Uterus (tissue), 3 donors: ENCODE measurements at regions not wholly inside any gene's neighbourhood (a gene's known extent, or its start where the extent isn't known, plus 50 kb on each side); places are given as distances from the start of the nearest gene placed in this dataset.

Experiments used
- DNase-seq, 2 donors: peaks; one replicate each; pipeline ENCODE4 v3.0.0-alpha.2; 2019 to 2020
- H3K27ac ChIP-seq, 2 donors: fragments of 200-600 bp; sonication (generic); 1 replicate in 1 of 2; 2 replicates in 1 of 2; pipeline ENCODE4 v1.5.1; 2016 to 2018
- H3K27me3 ChIP-seq, 2 donors: fragments of 200-600 bp; sonication (generic); one replicate each; pipeline ENCODE4 v1.5.1; 2018 to 2019; ENCODE audit warnings: control low read depth in 1 of 2
- H3K36me3 ChIP-seq, 2 donors: fragments of 200-600 bp; sonication (generic); one replicate each; pipeline ENCODE4 v1.5.1; 2019; ENCODE audit warnings: control low read depth in 1 of 2
- H3K4me1 ChIP-seq, 2 donors: fragments of 200-600 bp; sonication (generic); one replicate each; pipeline ENCODE4 v1.5.1; 2018 to 2019; ENCODE audit warnings: control low read depth in 1 of 2
- H3K4me3 ChIP-seq, 2 donors: fragments of 200-600 bp; sonication (generic); 1 replicate in 1 of 2; 2 replicates in 1 of 2; pipeline ENCODE4 v1.5.1; 2018 to 2019; ENCODE audit warnings: mild to moderate bottlenecking in 1 of 2
- H3K9me3 ChIP-seq, 2 donors: fragments of 200-600 bp; sonication (generic); one replicate each; pipeline ENCODE4 v1.5.1; 2019; ENCODE audit warnings: control low read depth in 1 of 2
- CTCF ChIP-seq, 4 experiments: fragments of 200-600 bp in 2 of 4; fragments of 450-650 bp in 2 of 4; sonication (generic) in 2 of 4; IDR thresholded peaks; one replicate each; pipeline ENCODE4 v1.5.1; 2016 to 2019; ENCODE audit warnings: antibody characterized with exemption in 4 of 4, mild to moderate bottlenecking in 2 of 4, moderate library complexity in 1 of 4
- POLR2A ChIP-seq, 2 donors: fragments of 450-650 bp; IDR thresholded peaks; one replicate each; pipeline ENCODE4 v1.6.1; 2016; ENCODE audit warnings: antibody characterized with exemption in 2 of 2, mild to moderate bottlenecking in 1 of 2, moderate library complexity in 1 of 2
- intact Hi-C: fragments of 100-400 bp; cut with DNase I; formaldehyde crosslinking; loops from one replicate; pipeline ENCODE4 v1.15.1; 2023; ENCODE audit warnings: low total_unique reads
- donor health status: DM: yes; HTN: yes; CAD: no.

GRCh38 chr1:30379684-30380624 is 343.4 kb downstream of the MATN1 start:
- Histone ChIP-seq H3K27ac (no peak overlapping the region), H3K9me3 (no peaks in the 10 kb centered on the region), H3K4me1 (peaks cover 0 to 5% of the 10 kb centered on the region in 2 donors), H3K27me3 (no peaks in the 10 kb centered on the region), H3K36me3 (no peaks in the 10 kb centered on the region), H3K4me3 (no peak overlapping the region)
- intact Hi-C loops, result loop anchor here (10.0 kb wide), 1 partner anchor 1135 kb away; no protein-coding TSS in a partner anchor
- peak; percentile 80 to 84 (median 80) for TF ChIP-seq CTCF (IDR thresholded peaks at IDR 0.05)
- no peak for TF ChIP-seq POLR2A (IDR thresholded peaks at IDR 0.05)
- peak; percentile 35 to 64 for DNase-seq

- peak; percentile 15 to 20 for DNase-seq
- H3K27me3 ChIP-seq, result no peaks in the 10 kb centered on the region
Observed at GRCh38 chr1:30378991-30379581, 344.3 kb downstream of the MATN1 start.

GRCh38 chr1:30378003-30378596 is 345.3 kb downstream of the MATN1 start:
- no peak for DNase-seq
- TF ChIP-seq CTCF (IDR thresholded peaks at IDR 0.05), result no peak
- TF ChIP-seq POLR2A (IDR thresholded peaks at IDR 0.05), result no peak
- Histone ChIP-seq H3K27me3 (no peaks in the 10 kb centered on the region), H3K9me3 (no peaks in the 10 kb centered on the region), H3K4me1 (peaks cover 0 to 5% of the 10 kb centered on the region in 2 donors), H3K4me3 (no peak overlapping the region), H3K36me3 (no peaks in the 10 kb centered on the region), H3K27ac (no peak overlapping the region)
- intact Hi-C loops, result loop anchor here (10.0 kb wide), 1 partner anchor 1133 kb away; no protein-coding TSS in a partner anchor

More at GRCh38 chr1:30378991-30379581, 344.3 kb downstream of the MATN1 start:
- Histone ChIP-seq H3K27ac (no peak overlapping the region), H3K9me3 (no peaks in the 10 kb centered on the region), H3K4me1 (peaks cover 0 to 5% of the 10 kb centered on the region in 2 donors), H3K4me3 (no peak overlapping the region), H3K36me3 (no peaks in the 10 kb centered on the region)
- intact Hi-C loops, result loop anchor here (10.0 kb wide), 1 partner anchor 1134 kb away; no protein-coding TSS in a partner anchor
- TF ChIP-seq POLR2A (IDR thresholded peaks at IDR 0.05) (no peak), CTCF (IDR thresholded peaks at IDR 0.05) (no peak)

GRCh38 chr1:30377230-30378002 is 346.0 kb downstream of the MATN1 start:
- no peaks in the 10 kb centered on the region for H3K27me3 ChIP-seq
- intact Hi-C loops, result loop anchor here (10.0 kb wide), 1 partner anchor 1133 kb away; no protein-coding TSS in a partner anchor

More at GRCh38 chr1:30377230-30378002, 346.0 kb downstream of the MATN1 start:
- Histone ChIP-seq H3K4me1 (peaks cover 0 to 5% of the 10 kb centered on the region in 2 donors), H3K4me3 (no peak overlapping the region), H3K36me3 (no peaks in the 10 kb centered on the region), H3K9me3 (no peaks in the 10 kb centered on the region), H3K27ac (no peak overlapping the region)
- DNase-seq, result no peak
- no peak for TF ChIP-seq CTCF (IDR thresholded peaks at IDR 0.05)
- no peak for TF ChIP-seq POLR2A (IDR thresholded peaks at IDR 0.05)
